H1 (cell line): ENCODE measurements at regions not wholly inside any gene's neighbourhood (a gene's known extent, or its start where the extent isn't known, plus 50 kb on each side); places are given as distances from the start of the nearest gene placed in this dataset.

Source experiments
- FOSL1 ChIP-seq: IDR thresholded peaks from 2 replicates; pipeline ENCODE4 v1.6.1; 2011; ENCODE audit warnings: mild to moderate bottlenecking, low read depth, low read length, moderate library complexity; ENCODE audit not compliant: insufficient read depth
- RNF2 ChIP-seq: fragments of 200-900, 300-1000 bp; sonication (generic); IDR thresholded peaks from 2 replicates; pipeline ENCODE4 v1.7.1; 2016; ENCODE audit warnings: borderline replicate concordance, low read depth, mild to moderate bottlenecking, antibody characterized with exemption, low read length; ENCODE audit not compliant: poor library complexity, severe bottlenecking; ENCODE audit errors: missing control alignments
- SAP30 ChIP-seq: fragments of 300-600 bp; sonication (generic); IDR thresholded peaks from 2 replicates; pipeline ENCODE4 v1.7.1; 2012; ENCODE audit warnings: low read length, moderate library complexity, mild to moderate bottlenecking, inconsistent platforms; ENCODE audit not compliant: insufficient read depth, insufficient replicate concordance
- SIN3A ChIP-seq, 2 experiments: IDR thresholded peaks in 1 of 2; conservative IDR thresholded peaks in 1 of 2; 2 replicates each; pipeline ENCODE4 v1.6.1; 2011 to 2012; ENCODE audit warnings: low read length in 2 of 2, improper control_type of control experiment in 1 of 2, low read depth in 1 of 2, mild to moderate bottlenecking in 1 of 2
- SP1 ChIP-seq: IDR thresholded peaks from 2 replicates; pipeline ENCODE4 v1.6.1; 2011; ENCODE audit warnings: low read depth, low read length
- TF ChIP-seq, protein P1 (sequence below): IDR thresholded peaks from 2 replicates; pipeline ENCODE4 v1.6.1; 2012; ENCODE audit warnings: inconsistent platforms
- TF ChIP-seq, protein P2 (sequence below): IDR thresholded peaks from 2 replicates; pipeline ENCODE4 v1.6.1; 2012; ENCODE audit warnings: low read length, inconsistent platforms

DNA sequence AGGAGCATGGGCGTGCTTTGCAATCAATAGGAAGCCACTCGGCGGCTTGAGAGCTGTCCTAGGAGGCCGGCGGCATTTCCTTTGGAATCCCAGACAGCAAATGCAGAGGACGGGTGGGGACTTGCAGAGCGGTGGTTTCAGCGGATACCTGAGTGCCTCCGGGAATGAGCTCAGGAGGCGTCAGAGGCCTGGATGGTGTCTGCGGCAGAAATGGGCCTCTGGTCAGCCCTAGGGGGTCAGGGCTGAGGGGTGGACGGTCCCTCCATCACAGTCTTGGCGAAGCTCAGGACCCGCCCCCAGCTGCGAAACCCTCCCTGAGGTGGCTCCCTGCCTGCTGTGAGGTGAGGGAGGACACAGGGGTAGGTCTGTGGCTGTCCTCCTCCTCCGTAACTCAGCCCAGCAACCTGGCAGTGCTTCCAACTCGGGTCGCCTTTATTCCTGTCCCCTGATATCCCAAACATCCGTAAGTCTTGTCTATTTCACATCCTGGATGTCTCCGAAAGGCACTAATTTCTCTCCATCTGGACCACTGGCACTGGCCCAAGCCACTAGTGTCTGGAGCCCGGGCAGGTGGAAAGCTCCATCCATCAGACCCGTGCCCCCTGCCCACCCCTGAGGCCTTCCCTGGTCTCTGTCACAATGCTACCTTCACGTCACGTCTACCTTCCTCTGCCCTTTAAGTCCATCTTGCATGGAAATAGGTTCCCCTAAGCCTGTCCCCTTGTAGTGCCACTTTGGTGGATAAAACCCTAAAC, 686.6 kb downstream of the BRD1 start (continued):
- TF ChIP-seq, protein P1, sequence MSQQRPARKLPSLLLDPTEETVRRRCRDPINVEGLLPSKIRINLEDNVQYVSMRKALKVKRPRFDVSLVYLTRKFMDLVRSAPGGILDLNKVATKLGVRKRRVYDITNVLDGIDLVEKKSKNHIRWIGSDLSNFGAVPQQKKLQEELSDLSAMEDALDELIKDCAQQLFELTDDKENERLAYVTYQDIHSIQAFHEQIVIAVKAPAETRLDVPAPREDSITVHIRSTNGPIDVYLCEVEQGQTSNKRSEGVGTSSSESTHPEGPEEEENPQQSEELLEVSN, result no peak
- no peak for TF ChIP-seq RNF2
- TF ChIP-seq FOSL1, result no peak
- TF ChIP-seq SP1, result no peak
- TF ChIP-seq SIN3A (conservative IDR thresholded peaks at IDR 0.05 in 1 of 2, IDR thresholded peaks at IDR 0.05 in 1 of 2; ENCODE audit: low read depth in 1 of 2, low read length in 2 of 2), result no peak
- TF ChIP-seq SAP30, result no peak
- TF ChIP-seq, protein P2, sequence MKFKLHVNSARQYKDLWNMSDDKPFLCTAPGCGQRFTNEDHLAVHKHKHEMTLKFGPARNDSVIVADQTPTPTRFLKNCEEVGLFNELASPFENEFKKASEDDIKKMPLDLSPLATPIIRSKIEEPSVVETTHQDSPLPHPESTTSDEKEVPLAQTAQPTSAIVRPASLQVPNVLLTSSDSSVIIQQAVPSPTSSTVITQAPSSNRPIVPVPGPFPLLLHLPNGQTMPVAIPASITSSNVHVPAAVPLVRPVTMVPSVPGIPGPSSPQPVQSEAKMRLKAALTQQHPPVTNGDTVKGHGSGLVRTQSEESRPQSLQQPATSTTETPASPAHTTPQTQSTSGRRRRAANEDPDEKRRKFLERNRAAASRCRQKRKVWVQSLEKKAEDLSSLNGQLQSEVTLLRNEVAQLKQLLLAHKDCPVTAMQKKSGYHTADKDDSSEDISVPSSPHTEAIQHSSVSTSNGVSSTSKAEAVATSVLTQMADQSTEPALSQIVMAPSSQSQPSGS, result no peak
